Iris pigment epithelial cell (primary cell): ENCODE measurements at regions not wholly inside any gene's neighbourhood (a gene's known extent, or its start where the extent isn't known, plus 50 kb on each side); places are given as distances from the start of the nearest gene placed in this dataset.
"Not testable (repeated sequence)": the region's sequence is repeated elsewhere in the genome, so short reads cannot be mapped to it uniquely, and the experiment has no call there.

Source experiments
- DNase-seq: peaks from one replicate; pipeline ENCODE4 v3.0.0-alpha.2; 2011; ENCODE audit warnings: low read depth

DNA sequence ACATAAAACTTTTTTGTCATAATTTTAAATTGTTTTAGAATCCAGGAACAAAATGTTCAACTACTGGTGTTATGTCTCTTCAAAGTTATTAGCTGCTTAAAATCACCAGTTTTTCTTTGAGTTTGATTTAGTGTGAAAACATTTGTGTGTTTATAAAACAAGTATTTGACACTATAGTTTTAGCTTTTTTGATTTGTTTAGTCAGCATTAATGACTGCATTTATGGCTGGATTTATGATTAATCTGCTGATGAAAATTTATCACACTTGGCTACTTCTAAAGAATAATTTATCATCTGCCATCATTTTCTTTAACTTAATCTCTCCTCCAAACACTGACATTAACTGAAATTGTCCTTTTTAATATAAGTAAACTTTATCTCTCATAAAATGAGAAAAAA, 1465.9 kb upstream of the SLC10A2 start:
- no peak for DNase-seq

DNA sequence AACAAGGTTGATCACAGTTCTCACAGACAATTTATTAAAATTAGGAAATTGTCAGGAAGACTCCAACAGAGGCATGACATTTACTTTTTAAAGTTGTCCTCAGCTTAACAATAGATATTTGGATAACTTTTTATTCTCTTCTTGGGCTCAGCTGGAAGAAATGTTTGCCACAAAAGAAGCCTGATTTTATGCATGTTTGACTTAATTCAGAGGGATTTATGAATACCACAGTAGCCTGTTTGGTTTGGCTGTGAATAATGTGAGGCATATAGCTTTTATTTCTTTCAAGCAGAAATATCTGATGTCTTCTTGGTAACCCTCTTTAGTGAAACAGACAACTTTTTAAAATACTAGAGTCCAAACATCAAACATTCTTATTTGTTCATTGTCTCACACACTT, 1464.5 kb upstream of the SLC10A2 start:
- peak; percentile 8 for DNase-seq

DNA sequence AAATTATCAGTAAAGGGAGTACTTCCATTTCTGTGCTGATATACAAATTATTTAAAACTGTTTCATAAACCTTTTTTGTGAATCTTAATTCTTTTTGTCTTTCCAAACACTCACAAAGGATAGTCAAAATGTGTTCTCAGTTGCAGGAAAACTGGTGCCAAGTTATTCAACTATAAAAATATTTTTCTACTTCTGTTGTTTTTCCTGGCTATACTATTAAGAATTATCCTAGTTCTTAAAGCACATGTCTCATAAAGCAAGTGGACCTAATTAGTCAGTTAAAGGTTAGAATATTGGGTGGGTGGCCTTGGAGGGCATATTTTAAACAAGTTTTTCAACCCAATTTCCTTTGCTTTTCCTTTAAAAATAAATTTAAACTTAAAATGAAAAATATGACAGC, 1460.3 kb upstream of the SLC10A2 start:
- no peak for DNase-seq

DNA sequence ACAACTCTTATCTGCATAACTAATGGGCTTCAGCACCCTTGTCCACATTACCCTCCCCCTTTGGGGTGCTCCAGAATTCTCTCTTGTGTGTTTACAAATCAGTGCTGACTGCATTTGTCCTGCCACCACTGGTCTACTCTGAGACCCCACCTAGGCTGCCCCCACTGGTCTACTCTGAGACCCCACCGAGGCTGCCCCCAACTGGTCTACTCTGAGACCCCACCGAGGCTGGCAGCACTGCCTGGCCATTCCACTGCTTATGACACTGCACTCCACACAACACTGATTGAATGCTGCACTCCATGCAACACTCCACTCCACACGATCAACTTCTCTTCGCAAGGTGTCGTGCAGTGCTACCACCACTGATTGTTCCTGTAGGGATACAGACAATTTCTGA, 1459.2 kb upstream of the SLC10A2 start:
- no peak for DNase-seq

DNA sequence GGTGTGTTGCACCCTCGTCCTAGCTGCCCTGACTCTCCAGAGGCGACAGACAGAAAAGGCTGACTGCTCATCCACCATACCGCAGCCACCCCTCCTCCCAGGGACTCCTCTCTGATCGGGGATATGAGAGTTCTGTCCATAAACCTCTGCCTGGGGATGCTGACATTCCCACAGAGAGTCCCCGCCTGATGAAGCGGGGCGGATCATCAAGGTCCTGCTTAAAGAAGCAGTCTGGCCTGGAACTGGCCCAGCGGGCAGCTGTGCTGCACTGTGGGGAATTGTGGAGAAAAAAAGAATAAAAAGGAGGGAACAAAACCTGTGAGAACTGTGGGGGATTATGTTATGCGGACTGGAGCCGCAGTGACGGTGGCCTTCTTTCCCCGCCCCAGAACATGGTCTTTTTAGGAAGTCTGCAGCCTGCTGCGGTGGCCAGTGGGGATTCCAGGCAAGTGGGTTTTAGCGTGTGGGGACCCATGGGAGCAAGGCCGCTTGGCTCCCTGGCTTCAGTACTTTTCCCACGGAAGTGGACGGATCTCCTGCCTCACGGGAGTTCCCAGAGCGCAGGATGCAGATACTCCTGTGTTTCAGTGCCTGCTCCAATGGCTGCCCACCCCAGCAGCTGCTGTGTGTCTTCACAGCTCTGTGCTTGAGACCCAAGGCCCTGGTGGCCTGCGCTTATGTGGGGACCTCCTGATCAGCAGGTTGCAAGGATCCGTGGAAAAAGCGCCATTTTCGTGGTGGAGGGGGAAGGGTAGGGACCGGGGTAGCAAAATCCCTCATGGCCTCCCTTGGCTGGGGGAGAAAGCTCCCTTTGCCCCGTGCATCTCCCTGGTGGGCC, 1456.2 kb upstream of the SLC10A2 start:
- no peak for DNase-seq

DNA sequence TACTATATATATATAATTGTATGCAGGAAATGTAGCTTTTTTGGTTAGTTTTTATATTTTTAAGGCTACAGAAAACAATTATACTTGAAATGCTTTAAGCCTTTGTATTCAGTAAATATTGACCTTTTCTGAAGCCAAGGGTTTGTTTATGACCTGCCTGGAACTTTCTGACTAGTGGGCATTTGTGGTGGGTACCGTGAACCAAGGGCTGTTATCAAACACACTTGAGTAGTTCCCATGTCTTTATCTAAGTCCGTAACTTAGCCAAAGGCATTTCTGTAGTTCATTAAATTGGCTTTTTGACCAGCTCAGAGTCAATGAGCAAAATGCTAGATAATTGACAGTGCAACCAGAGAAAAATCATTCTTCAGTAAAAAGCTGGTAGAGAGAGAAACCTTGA, 1444.2 kb upstream of the SLC10A2 start:
- DNase-seq, result no peak

DNA sequence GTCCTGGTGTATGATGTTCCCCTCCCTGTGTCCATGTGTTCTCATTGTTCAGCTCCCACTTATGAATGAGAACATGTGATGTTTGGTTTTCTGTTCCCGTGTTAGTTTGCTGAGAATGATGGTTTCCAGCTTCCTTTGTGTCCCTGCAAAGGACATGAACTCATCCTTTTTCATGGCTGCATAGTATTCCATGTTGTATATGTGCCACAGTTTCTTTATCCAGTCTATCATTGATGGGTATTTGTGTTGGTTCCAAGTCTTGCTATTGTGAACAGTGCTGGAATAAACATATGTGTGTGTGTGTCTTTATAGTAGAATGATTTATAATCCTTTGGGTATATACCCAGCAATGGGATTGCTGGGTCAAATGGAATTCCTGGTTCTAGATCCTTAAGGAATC, 1427.3 kb upstream of the SLC10A2 start:
- DNase-seq, result not testable (repeated sequence)

DNA sequence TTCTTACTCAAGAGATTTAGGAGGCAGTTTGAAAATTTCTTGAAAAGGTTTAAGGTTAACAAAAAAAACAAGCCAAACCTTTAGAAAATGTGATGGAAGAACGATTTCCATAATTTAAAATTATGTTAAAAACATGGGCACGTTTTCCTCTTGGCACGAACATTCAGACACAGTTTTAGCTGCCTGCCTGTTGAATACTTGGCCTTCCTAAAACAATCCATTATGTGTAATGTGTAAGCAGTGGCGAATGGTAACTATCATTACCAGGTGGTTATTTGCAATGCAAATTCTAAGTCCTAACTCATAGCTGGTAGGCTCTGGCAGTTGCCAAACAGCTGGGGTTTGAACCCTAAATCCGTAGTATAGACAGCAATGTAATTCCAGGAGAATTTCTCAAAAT, 1425.7 kb upstream of the SLC10A2 start:
- no peak for DNase-seq

DNA sequence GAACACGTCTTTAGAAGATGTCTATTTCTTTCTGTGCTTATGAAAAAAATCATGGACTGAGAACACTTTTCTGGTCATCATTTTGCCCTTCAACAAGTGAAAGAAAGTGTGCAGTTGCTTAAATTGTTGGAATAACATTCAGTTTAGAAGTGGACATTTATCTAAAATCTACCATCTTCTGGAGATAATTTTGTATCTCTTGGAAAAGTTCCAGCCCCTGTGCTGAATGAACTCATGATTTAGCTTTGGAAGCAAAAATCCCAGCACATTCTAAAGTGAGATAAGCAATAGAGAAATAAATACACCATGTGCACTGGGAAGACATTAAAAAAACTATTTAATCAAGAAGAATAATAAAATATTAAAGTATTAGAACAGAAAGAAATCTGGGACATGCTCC, 1420.8 kb upstream of the SLC10A2 start:
- peak; percentile 64 for DNase-seq

DNA sequence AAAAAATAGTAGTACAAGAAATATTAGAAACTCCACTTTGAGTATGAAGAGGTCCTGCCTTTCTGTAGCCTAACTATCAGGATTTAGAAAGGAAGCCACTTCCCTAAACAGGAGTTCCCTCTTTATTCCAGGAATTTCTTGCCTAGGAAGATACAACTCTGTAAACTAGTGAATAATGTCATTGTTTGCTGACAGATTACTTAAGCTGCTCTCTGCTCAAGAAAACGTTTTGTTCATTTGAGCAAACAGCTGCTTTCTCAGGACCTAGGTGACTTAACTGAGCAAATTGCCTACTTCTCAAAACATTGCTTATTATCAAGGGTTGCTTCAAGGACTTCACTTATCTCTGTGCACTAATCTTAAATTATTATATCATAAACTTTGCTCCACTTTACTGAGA, 1419.4 kb upstream of the SLC10A2 start:
- no peak for DNase-seq

DNA sequence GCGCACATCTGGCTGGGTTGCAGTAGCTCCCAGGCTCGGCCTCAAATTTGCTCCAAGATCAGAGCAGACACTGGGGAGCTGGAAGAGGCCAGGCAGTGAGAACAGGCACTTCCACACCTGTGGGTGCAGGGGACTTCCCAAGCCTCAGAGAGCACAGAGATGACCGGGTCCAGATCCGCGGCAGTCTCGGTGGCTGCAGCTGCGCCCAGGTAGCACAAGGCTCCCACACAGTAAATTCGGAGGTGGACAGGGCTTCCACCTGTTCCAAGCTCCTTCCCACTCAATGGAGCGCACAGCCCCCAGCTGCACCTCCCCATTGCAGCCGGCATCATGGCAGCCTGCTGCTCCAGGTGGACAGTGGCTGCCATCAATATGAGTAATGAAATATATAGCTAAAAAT, 1417.4 kb upstream of the SLC10A2 start:
- DNase-seq, result no peak

DNA sequence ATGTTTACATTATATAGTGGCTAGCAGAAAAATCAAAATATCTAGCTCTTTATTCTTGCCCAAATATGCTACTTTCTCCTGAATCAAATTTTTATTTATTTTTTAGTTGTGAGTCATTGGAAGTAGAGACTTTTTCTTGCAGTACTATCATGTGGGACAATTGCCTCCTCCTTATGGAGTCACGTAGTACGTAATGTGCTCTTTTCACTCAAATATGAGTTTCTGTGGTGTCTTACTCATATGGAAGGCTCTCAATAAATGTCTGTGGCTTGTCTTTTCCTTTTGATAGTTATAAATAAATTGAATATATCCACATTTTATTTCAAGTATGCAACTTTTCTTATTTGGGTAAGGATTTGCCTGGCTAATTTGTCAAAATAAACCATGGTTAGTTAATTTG, 1411.0 kb upstream of the SLC10A2 start:
- peak; percentile 94 for DNase-seq

DNA sequence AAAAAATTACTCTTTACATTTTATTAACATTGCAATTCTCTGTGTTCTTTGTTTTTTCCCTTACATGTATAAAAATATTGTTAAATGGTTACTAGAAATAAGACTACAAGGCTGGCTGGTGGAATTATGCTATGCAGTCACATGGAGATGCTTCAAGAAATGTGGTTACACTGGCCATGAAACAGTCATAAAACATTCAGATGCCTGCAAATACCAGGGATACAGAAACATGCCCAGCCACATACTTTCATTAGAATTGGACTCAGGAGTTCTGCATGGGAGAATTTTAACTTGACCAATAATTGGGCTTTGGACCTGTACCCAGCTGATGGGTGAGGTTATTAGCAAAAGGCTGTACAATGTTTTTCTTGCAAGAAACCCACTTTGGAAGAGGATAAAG, 1407.7 kb upstream of the SLC10A2 start:
- DNase-seq, result peak; percentile 18

DNA sequence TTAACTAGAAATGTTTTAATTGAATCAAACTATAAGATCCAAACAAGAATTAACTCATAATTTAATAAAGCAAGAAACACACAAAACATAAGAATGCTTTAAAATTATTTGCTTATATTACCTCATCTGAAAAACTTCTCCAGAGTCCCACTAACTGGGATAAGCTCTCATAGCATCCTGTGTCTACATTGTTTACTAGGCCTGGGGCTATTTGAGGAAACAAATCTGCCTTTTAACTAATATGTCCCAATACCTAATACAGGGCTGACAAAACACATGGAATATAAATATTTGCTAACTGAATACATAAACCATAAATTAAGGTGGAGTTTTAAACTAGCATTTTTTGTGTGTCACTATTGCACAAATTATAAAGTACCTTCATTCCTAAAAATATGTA, 1399.8 kb upstream of the SLC10A2 start:
- DNase-seq, result peak; percentile 43

DNA sequence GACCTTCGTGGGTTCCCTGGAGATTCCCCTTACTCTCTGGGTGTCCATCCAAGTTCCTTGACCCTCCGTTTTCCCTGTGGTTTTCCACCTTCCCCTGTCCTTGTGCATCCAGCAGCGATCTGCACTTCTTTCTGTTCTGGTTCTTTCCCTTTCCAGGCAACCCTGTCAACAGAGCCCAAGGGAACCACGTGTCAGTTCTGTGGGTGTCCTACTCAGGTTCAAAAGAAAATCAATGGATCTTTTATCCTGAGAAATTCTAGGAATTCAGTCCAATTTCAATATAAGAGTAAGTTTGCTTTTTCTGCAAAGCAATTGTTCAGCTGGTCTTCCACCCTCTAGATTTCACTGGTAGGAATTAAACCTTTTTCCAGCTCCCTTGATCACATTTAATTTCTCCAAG, 1394.8 kb upstream of the SLC10A2 start:
- DNase-seq, result no peak

DNA sequence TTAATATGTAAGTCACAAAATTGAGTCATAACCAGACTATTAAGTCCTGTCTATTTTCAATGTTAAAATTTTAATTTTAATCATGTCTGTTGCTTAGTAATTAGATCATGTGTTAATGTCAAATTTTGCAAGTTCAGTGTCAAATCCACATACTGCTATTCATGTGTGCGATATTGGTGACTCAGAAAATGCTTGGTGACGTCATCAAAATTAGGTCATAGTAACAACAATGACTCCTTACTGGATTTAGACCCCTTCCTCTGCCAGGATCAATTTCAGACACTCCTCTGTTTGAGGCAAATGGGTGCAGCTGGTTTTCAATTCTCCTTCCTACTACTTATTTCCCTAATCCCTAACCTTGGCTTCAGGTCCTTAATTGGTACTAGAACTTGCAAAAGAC, 1394.3 kb upstream of the SLC10A2 start:
- DNase-seq, result peak; percentile 48

DNA sequence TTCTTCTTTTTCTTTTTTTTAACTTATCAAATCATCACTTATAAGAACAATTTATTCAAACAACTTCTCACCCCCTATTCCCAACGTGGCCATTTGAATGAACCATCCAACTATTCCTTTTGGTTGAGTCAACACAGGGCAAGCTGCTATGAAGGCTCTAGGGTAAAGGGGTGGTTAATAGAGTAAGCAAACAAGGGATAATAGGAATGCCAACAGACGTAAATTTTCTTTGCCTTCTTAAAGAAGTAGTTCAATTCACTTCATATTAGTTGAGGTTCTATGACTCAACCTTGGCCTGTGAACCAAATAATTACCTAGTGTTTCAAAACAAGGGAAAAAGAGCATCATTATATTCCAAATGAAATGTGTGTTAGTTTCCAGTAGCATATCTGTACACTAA, 1383.8 kb upstream of the SLC10A2 start:
- DNase-seq, result no peak

DNA sequence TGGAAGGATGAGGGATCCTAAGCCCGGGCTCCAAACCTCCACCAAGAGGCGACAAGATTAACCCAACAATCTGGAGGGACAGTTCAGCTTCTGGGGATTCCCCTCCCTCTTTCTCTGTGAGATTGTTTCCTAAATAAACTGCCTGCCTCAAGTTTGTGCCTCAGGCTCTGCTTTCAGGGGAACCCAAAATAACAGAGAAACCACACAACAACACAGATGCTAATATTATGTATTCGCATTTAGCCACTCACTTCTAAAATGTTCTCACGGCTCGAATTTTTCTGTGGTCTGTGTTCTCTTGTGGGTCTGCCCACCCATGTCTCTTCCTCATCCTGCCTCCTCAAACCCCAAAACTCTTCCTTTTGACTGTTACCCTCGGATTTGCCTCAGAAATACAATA, 1381.1 kb upstream of the SLC10A2 start:
- no peak for DNase-seq

DNA sequence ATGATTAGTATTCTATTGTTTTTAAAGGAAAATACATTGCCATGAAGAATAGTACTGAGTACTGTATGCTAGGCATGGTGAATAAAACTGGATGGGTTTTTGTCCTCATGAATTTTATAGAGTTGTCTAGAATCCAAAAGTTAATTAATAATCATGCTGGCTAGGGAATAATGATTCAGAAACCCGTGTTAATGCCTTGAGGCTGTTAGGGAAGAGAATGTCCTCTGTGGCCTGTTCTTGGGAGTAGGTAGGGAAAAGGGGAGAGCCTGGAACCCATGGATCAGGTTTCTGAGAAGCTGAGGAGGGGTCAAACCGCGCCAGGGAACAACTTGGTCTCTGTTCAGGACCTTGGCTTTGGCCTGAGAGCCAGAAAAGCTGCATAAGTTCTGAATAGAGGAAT, 1376.3 kb upstream of the SLC10A2 start:
- no peak for DNase-seq

DNA sequence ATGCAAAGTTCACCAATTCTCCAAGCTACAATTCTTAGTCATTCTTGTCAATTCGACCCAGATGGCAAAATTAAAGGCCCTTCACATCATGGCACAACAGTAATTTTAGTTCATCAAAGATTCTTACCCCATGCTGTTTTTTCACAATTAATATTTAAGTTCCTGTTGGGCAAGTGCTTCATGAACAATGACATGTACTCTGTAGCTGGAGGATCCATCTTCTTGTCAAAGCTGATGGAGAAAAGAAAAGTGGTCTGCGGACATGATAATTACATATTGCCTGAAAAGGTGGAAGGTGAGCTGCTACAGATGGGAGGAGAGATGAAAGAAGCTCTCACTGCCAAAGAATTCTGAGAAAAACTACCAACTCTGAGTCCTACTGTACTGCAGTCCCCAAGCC, 1370.3 kb upstream of the SLC10A2 start:
- DNase-seq, result no peak

DNA sequence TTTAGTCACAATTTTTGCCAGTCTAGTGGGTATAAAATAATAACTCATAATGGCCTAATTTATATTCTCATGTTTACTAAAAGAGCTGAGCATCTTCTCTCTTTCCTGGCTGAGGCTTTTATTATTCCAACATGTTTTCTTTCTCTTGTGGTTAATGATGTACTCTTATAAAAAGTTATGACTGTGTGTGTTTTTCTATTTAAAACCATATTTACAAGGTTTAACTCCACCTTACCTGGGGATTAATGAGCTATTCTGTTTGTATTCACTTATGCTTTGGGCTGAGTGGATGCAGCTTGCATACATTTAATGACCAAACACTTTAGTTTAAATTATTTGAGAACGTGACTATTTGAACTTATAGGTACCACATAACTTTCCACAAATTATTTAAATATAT, 1365.7 kb upstream of the SLC10A2 start:
- no peak for DNase-seq

DNA sequence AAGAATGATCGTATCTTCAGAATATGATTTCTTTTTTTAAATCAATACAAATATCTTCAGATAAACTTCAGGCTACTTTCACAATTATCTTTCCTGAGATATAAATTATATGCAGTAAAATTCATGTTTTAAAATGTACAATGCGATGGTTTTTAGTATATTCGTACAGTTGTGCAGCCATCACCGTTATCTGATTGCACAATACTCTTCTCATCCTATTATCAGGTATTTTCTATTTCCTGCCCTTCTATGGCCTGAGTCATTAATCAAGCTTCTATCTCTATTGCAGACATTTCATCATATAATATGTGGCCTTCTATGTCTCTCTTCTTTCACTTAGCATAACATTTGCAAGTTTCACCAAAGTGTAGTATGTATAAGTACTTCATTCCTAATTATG, 1360.2 kb upstream of the SLC10A2 start:
- peak; percentile 5 for DNase-seq

DNA sequence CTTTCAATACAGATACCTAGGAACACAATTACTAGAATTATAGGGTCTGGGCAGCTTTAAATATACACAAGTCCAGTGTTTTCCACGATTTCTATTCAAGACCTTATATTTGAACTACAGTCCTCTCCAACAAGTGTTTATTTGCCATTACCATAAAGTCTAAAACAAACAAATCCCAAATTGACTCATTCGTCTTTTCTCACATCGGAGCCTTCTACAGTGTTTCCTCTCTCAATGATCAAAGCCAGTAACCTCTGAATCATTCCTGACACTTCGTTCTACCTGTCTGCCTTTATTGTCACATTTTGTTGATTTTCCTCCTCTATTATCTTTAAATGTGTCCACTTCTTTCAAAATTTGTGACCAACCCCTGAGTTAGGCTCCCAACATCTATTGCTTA, 1356.5 kb upstream of the SLC10A2 start:
- DNase-seq, result no peak

DNA sequence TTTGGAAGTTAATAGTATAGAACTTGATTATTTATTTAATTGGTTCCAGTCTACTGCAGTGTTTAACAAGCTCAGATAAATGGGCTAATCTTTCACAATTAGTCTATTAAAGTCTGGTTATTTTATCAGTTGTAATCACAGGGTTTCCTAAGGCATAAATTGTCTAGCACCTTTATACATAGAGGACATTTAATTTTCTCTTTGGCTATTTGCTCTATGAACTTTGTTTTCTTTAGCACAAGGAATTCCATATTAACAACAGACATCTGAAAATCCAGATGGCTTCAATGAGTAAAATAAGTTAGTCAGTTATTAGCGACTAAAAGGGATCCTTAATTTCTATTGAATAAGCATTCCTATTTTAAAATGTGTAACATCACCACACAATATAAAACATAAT, 1350.8 kb upstream of the SLC10A2 start:
- no peak for DNase-seq
